Renal cortical epithelial cell (primary cell): ENCODE measurements at regions not wholly inside any gene's neighbourhood (a gene's known extent, or its start where the extent isn't known, plus 50 kb on each side); places are given as distances from the start of the nearest gene placed in this dataset.

Experiments
- DNase-seq: peaks from one replicate; pipeline ENCODE4 v3.0.0-alpha.2; 2011; ENCODE audit warnings: low read depth

- DNase-seq = peak; percentile 50
Observed at GRCh38 chr2:15733867-15734673, 142.4 kb downstream of the DDX1 start.

GRCh38 chr2:15734674-15735483, 143.2 kb downstream of the DDX1 start:
- no peak for DNase-seq

- no peak for DNase-seq
Observed at GRCh38 chr2:15735484-15736326, 144.0 kb downstream of the DDX1 start.

- DNase-seq = no peak
Observed at GRCh38 chr2:15736396-15737180, 144.9 kb downstream of the DDX1 start.

- DNase-seq = no peak
Observed at GRCh38 chr2:15737314-15738224, 145.9 kb downstream of the DDX1 start.

GRCh38 chr2:15738225-15738546, 146.5 kb downstream of the DDX1 start:
- no peak for DNase-seq

- DNase-seq = no peak
Observed at GRCh38 chr2:15738943-15739342, 147.3 kb downstream of the DDX1 start.

GRCh38 chr2:15744820-15745219, 153.2 kb downstream of the DDX1 start:
- DNase-seq = no peak

GRCh38 chr2:15745350-15745749, 153.7 kb downstream of the DDX1 start:
- DNase-seq = no peak

GRCh38 chr2:15745907-15746702, 154.4 kb downstream of the DDX1 start:
- DNase-seq = no peak

- no peak for DNase-seq
Observed at GRCh38 chr2:15746703-15747550, 155.3 kb downstream of the DDX1 start.

- no peak for DNase-seq
Observed at GRCh38 chr2:15747603-15748471, 156.2 kb downstream of the DDX1 start.

GRCh38 chr2:15748736-15749323, 157.2 kb downstream of the DDX1 start:
- peak; percentile 21 for DNase-seq

- no peak for DNase-seq
Observed at GRCh38 chr2:15749460-15750432, 158.1 kb downstream of the DDX1 start.

GRCh38 chr2:15750433-15750814, 158.8 kb downstream of the DDX1 start:
- DNase-seq = no peak

GRCh38 chr2:15750822-15751329, 159.2 kb downstream of the DDX1 start:
- no peak for DNase-seq
